Suprapubic skin (tissue), 4 donors: ENCODE measurements at regions not wholly inside any gene's neighbourhood (a gene's known extent, or its start where the extent isn't known, plus 50 kb on each side); places are given as distances from the start of the nearest gene placed in this dataset.

Source experiments
- DNase-seq, 2 donors: peaks; one replicate each; pipeline ENCODE4 v3.0.0-alpha.2; 2019; ENCODE audit warnings: low spot score in 2 of 2
- H3K27ac ChIP-seq: fragments of 200-600 bp; sonication (generic); one replicate; pipeline ENCODE4 v1.5.1; 2019
- H3K27me3 ChIP-seq: fragments of 200-600 bp; sonication (generic); one replicate; pipeline ENCODE4 v1.5.1; 2019
- H3K36me3 ChIP-seq: fragments of 200-600 bp; sonication (generic); one replicate; pipeline ENCODE4 v1.5.1; 2019
- H3K4me1 ChIP-seq: fragments of 200-600 bp; sonication (generic); one replicate; pipeline ENCODE4 v1.5.1; 2019
- H3K4me3 ChIP-seq: fragments of 200-600 bp; sonication (generic); one replicate; pipeline ENCODE4 v1.5.1; 2019; ENCODE audit warnings: mild to moderate bottlenecking
- H3K9me3 ChIP-seq: fragments of 200-600 bp; sonication (generic); one replicate; pipeline ENCODE4 v1.5.1; 2019
- EP300 ChIP-seq: sonication (generic); formaldehyde crosslinking; IDR thresholded peaks from one replicate; pipeline ENCODE4 v1.6.1; 2017; ENCODE audit warnings: antibody characterized with exemption
- POLR2A ChIP-seq, 2 donors: fragments of 450-650 bp; IDR thresholded peaks; one replicate each; pipeline ENCODE4 v1.6.1; 2017; ENCODE audit warnings: antibody characterized with exemption in 2 of 2, mild to moderate bottlenecking in 2 of 2, moderate library complexity in 2 of 2
- POLR2AphosphoS5 ChIP-seq, 3 donors: sonication (generic); formaldehyde crosslinking; IDR thresholded peaks; one replicate each; pipeline ENCODE4 v1.6.1; 2017; ENCODE audit warnings: antibody characterized with exemption in 3 of 3
- WGBS: methylation state at CpG from one replicate; pipeline ENCODE4 v1.1.5; 2018; 5-methylcytosine and 5-hydroxymethylcytosine counted together
- TF ChIP-seq, protein P1 (sequence below), 2 donors: fragments of 200-600 bp in 1 of 2; fragments of 450-650 bp in 1 of 2; sonication (generic) in 1 of 2; IDR thresholded peaks; one replicate each; pipeline ENCODE4 v1.5.1; 2016 to 2019; ENCODE audit warnings: antibody characterized with exemption in 2 of 2, mild to moderate bottlenecking in 1 of 2, moderate library complexity in 1 of 2

DNA sequence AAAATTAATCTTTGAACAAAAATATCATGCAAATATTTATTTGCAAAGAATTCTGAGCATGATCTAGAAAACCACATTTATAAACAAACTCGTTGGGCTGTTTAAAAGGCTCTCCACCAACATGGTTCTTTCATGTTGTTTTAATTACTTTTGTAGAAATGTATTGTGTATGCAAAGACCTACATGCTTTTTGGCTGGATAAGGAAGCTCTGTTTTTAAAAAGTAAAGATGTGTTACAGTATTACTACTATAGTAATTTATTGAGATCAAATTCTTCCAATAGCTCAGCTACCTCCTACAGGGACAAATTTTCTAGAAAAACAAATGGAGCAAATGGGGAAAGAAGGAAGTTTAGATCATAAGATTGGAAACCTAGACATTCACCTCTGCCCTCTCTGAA is 177.5 kb upstream of the TTC29 start:
- Histone ChIP-seq H3K4me3 (no peak overlapping the region), H3K4me1 (no peaks in the 10 kb centered on the region), H3K36me3 (no peaks in the 10 kb centered on the region), H3K27ac (no peak overlapping the region), H3K9me3 (no peaks in the 10 kb centered on the region), H3K27me3 (no peaks in the 10 kb centered on the region)
- no peak for DNase-seq
- TF ChIP-seq, protein P1, sequence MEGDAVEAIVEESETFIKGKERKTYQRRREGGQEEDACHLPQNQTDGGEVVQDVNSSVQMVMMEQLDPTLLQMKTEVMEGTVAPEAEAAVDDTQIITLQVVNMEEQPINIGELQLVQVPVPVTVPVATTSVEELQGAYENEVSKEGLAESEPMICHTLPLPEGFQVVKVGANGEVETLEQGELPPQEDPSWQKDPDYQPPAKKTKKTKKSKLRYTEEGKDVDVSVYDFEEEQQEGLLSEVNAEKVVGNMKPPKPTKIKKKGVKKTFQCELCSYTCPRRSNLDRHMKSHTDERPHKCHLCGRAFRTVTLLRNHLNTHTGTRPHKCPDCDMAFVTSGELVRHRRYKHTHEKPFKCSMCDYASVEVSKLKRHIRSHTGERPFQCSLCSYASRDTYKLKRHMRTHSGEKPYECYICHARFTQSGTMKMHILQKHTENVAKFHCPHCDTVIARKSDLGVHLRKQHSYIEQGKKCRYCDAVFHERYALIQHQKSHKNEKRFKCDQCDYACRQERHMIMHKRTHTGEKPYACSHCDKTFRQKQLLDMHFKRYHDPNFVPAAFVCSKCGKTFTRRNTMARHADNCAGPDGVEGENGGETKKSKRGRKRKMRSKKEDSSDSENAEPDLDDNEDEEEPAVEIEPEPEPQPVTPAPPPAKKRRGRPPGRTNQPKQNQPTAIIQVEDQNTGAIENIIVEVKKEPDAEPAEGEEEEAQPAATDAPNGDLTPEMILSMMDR (IDR thresholded peaks at IDR 0.05): no peak
- no peak for TF ChIP-seq EP300
- TF ChIP-seq POLR2AphosphoS5 (IDR thresholded peaks at IDR 0.05): no peak
- TF ChIP-seq POLR2A (IDR thresholded peaks at IDR 0.05): no peak
- WGBS: 35% methylated on average over 1 of the region's 1 CpG

DNA sequence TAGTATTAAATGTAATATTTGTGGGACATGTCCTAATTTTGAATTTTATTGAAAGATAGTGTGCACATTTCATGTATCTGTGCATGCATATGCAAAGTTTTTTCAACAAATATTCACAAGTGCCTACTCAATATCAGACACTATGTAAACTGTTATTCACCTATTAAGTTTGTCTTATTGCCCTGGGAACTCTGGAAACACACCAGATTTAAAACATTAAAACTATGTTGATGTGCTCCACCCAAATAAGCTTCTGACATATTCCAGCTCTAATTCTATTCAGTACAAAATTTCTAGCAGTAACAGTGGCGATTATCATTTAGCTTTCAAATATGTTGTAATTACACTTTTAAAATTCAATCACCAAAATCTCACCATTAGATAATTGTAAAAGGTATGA is 183.1 kb upstream of the TTC29 start:
- no peak overlapping the region for H3K27ac ChIP-seq
- no peak for TF ChIP-seq POLR2AphosphoS5 (IDR thresholded peaks at IDR 0.05)
- TF ChIP-seq POLR2A (IDR thresholded peaks at IDR 0.05): no peak
- no peak for TF ChIP-seq EP300
- TF ChIP-seq, protein P1 (IDR thresholded peaks at IDR 0.05): no peak
- H3K36me3 ChIP-seq: no peaks in the 10 kb centered on the region
- no peaks in the 10 kb centered on the region for H3K4me1 ChIP-seq
- no peak overlapping the region for H3K4me3 ChIP-seq
- WGBS: 33% methylated on average over 1 of the region's 1 CpG
- H3K9me3 ChIP-seq: no peaks in the 10 kb centered on the region
- DNase-seq: no peak
- no peaks in the 10 kb centered on the region for H3K27me3 ChIP-seq

DNA sequence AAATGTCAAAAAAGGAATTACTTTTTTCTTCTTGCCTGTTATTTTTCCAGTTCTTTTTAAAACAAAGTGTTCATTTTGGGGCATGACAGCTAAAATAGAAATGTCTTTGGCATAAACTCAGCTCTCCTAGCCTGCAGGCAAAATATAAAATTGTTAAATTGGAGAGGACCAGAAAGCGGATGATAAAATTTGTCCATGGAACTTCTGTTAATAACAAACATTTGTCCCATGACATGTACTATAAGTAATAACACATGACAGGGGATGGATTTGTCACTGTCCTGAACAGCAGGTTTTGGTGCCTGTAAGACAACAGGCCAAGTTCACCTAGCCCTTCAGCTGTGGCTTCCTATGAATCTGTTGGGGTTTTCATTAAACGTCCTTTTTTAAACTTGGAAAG is 184.0 kb upstream of the TTC29 start:
- H3K4me3 ChIP-seq: no peak overlapping the region
- H3K27ac ChIP-seq: no peak overlapping the region
- no peaks in the 10 kb centered on the region for H3K4me1 ChIP-seq
- no peaks in the 10 kb centered on the region for H3K27me3 ChIP-seq
- no peaks in the 10 kb centered on the region for H3K36me3 ChIP-seq
- 59% methylated on average over 2 of the region's 2 CpGs for WGBS
- H3K9me3 ChIP-seq: no peaks in the 10 kb centered on the region
- TF ChIP-seq POLR2A (IDR thresholded peaks at IDR 0.05) (no peak), EP300 (no peak), POLR2AphosphoS5 (IDR thresholded peaks at IDR 0.05) (no peak)
- TF ChIP-seq, protein P1 (IDR thresholded peaks at IDR 0.05): no peak
- DNase-seq: no peak

DNA sequence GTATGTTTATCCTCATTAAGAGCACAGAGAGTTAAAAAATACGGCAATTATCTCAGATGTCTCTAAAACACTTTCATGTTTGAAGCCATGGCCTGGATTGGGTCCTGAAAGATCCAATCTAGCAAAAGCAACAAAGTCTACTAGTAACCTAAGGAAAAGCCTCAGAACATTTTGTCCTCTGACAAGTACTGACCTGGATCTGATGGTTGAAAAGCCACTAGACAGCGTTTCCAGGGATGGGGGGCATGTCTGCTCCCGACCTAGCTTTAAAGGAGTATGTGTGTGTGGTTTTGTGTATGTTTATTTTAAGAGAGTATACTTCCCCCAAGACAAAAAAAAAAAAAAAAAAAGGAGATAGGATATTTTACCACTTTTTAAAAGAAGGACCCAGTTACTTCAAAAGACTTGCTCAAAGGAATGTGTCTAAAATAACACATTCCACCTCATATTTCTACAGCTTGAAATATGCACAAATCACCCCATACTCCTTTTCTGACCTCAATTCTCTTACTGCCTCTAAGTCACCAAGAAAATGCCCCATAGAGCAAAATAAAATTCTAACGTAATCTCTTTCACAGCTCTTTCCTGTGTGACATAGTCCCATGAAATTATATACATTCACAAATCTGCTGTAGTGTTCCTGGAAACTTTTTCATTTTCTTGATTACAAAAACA is 189.0 kb upstream of the TTC29 start:
- TF ChIP-seq POLR2AphosphoS5 (IDR thresholded peaks at IDR 0.05) (no peak), POLR2A (IDR thresholded peaks at IDR 0.05) (no peak), EP300 (no peak)
- no peak for DNase-seq
- H3K9me3 ChIP-seq: no peaks in the 10 kb centered on the region

DNA sequence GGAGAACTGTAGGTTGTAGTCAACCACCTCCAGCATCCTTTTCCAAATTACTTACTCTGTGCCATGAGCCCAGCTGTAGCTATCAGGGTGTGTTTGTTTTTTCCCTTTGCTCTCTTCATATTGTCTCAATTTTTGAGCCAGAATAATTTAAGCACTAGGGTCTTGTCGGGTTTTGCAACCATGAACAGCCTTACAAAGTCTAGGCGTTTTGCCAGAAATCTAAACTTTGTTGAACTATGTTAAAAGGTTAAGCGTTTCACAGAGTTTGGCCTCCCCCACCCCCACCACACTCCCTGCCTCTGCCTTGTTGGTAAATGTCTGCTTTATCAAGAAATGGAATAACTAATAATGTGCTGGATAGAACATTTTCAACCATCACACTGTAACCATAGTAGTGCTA is 190.6 kb upstream of the TTC29 start:
- TF ChIP-seq POLR2AphosphoS5 (IDR thresholded peaks at IDR 0.05): no peak
- TF ChIP-seq POLR2A (IDR thresholded peaks at IDR 0.05): no peak
- TF ChIP-seq EP300: no peak
- TF ChIP-seq, protein P1 (IDR thresholded peaks at IDR 0.05): no peak
- Histone ChIP-seq H3K36me3 (no peaks in the 10 kb centered on the region), H3K4me3 (no peak overlapping the region), H3K9me3 (no peaks in the 10 kb centered on the region), H3K4me1 (no peaks in the 10 kb centered on the region), H3K27me3 (no peaks in the 10 kb centered on the region), H3K27ac (no peak overlapping the region)
- WGBS: 46% methylated on average over 3 of the region's 3 CpGs
- no peak for DNase-seq

More for the DNA sequence above, 189.0 kb upstream of the TTC29 start:
- H3K27me3 ChIP-seq: no peaks in the 10 kb centered on the region
- WGBS: 60% methylated on average over 4 of the region's 4 CpGs
- no peaks in the 10 kb centered on the region for H3K4me1 ChIP-seq
- no peak overlapping the region for H3K27ac ChIP-seq
- no peak overlapping the region for H3K4me3 ChIP-seq
- H3K36me3 ChIP-seq: no peaks in the 10 kb centered on the region

DNA sequence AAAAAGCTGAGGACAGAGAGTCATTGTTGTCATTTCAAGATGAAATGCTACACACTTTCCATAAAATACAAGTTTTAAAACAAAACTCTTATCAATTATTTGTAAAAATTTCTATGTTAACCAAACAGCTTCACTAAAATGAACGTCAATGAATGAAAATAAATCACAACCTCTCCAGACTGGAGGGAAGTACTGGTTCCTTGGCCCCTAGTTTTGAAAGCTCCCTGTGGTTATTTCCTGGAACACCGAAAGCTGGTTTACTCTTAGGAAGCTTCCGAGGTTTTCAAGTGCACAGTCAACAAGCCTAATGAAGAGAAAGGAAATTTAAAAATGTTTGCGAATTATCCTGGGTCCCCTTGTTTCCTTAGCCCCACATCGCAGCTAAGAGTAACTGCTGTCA is 191.1 kb upstream of the TTC29 start:
- no peaks in the 10 kb centered on the region for H3K36me3 ChIP-seq
- DNase-seq: no peak
- no peak overlapping the region for H3K27ac ChIP-seq
- H3K9me3 ChIP-seq: no peaks in the 10 kb centered on the region
- WGBS: 76% methylated on average over 5 of the region's 5 CpGs
- H3K27me3 ChIP-seq: no peaks in the 10 kb centered on the region
- no peaks in the 10 kb centered on the region for H3K4me1 ChIP-seq
- TF ChIP-seq POLR2AphosphoS5 (IDR thresholded peaks at IDR 0.05) (no peak), EP300 (no peak), POLR2A (IDR thresholded peaks at IDR 0.05) (no peak)
- TF ChIP-seq, protein P1 (IDR thresholded peaks at IDR 0.05): no peak
- H3K4me3 ChIP-seq: no peak overlapping the region
